NCI-H146 treated with DMSO at 0.1 percent for 48 hours (cell line): ENCODE measurements at regions not wholly inside any gene's neighbourhood (a gene's known extent, or its start where the extent isn't known, plus 50 kb on each side); places are given as distances from the start of the nearest gene placed in this dataset.

Source experiments
- DNase-seq: peaks from one replicate; lab custom pipeline; 2025; ENCODE audit not compliant: unreplicated experiment; lab: John Stamatoyannopoulos, UW

GRCh38 chr16:51359141-51359955, 208.3 kb upstream of the SALL1 start:
- no peak for DNase-seq

- no peak for DNase-seq
Measured at GRCh38 chr16:51357839-51358238, 206.8 kb upstream of the SALL1 start.

- DNase-seq: no peak
Measured at GRCh38 chr16:51355875-51356274, 204.8 kb upstream of the SALL1 start.

- DNase-seq: no peak
Measured at GRCh38 chr16:51355195-51355594, 204.1 kb upstream of the SALL1 start.

- DNase-seq: no peak
Measured at GRCh38 chr16:51353055-51353454, 202.0 kb upstream of the SALL1 start.

- no peak for DNase-seq
Measured at GRCh38 chr16:51349626-51350025, 198.6 kb upstream of the SALL1 start.

- DNase-seq: no peak
Measured at GRCh38 chr16:51343411-51343810, 192.3 kb upstream of the SALL1 start.

- no peak for DNase-seq
Measured at GRCh38 chr16:51341204-51341603, 190.1 kb upstream of the SALL1 start.

GRCh38 chr16:51337662-51338061, 186.6 kb upstream of the SALL1 start:
- no peak for DNase-seq

- no peak for DNase-seq
Measured at GRCh38 chr16:51328733-51329132, 177.7 kb upstream of the SALL1 start.

- no peak for DNase-seq
Measured at GRCh38 chr16:51327001-51327400, 175.9 kb upstream of the SALL1 start.

- no peak for DNase-seq
Measured at GRCh38 chr16:51326131-51326856, 175.2 kb upstream of the SALL1 start.

- DNase-seq: no peak
Measured at GRCh38 chr16:51321251-51321650, 170.2 kb upstream of the SALL1 start.

- no peak for DNase-seq
Measured at GRCh38 chr16:51317575-51317974, 166.5 kb upstream of the SALL1 start.

- no peak for DNase-seq
Measured at GRCh38 chr16:51313198-51313597, 162.1 kb upstream of the SALL1 start.

- no peak for DNase-seq
Measured at GRCh38 chr16:51312363-51313150, 161.5 kb upstream of the SALL1 start.

GRCh38 chr16:51310159-51310558, 159.1 kb upstream of the SALL1 start:
- DNase-seq: no peak

- no peak for DNase-seq
Measured at GRCh38 chr16:51306886-51307595, 156.0 kb upstream of the SALL1 start.

GRCh38 chr16:51306116-51306515, 155.0 kb upstream of the SALL1 start:
- DNase-seq: no peak

GRCh38 chr16:51305337-51305736, 154.3 kb upstream of the SALL1 start:
- no peak for DNase-seq

GRCh38 chr16:51302042-51302441, 151.0 kb upstream of the SALL1 start:
- DNase-seq: no peak
